ENCODE measurements at regions not wholly inside any gene's neighbourhood (a gene's known extent, or its start where the extent isn't known, plus 50 kb on each side); places are given as distances from the start of the nearest gene placed in this dataset.

- TF ChIP-seq CTCF (IDR thresholded peaks at IDR 0.05) (no peak), EP300 (IDR thresholded peaks at IDR 0.05) (no peak), POLR2A (IDR thresholded peaks at IDR 0.05) (no peak)
Measured at GRCh38 chr2:18804536-18804935, 215.2 kb upstream of the NT5C1B start.

All from ovary (tissue), 3 donors.